ENCODE measurements at regions not wholly inside any gene's neighbourhood (a gene's known extent, or its start where the extent isn't known, plus 50 kb on each side); places are given as distances from the start of the nearest gene placed in this dataset.

GRCh38 chr18:10240973-10241372 lies 213.5 kb upstream of the APCDD1 start:
- no peaks in the 10 kb centered on the region for H3K4me1 Mint-ChIP-seq (ENCODE audit: insufficient read depth, unreplicated experiment)
- H3K9me3 Mint-ChIP-seq (ENCODE audit: unreplicated experiment) = no peaks in the 10 kb centered on the region
- no peak overlapping the region for H3K27ac Mint-ChIP-seq (ENCODE audit: low read depth, unreplicated experiment)
- ChIA-PET CTCF (no interaction called here), POLR2A (interaction anchor here (0.6 kb wide), 1 partner anchor 990 kb away, joined by 5 read pairs; no protein-coding TSS in a partner anchor)
- no peak for DNase-seq (ENCODE audit: unreplicated experiment)
- H3K27me3 Mint-ChIP-seq (ENCODE audit: insufficient read depth, unreplicated experiment) = no peaks in the 10 kb centered on the region
- H3K36me3 Mint-ChIP-seq (ENCODE audit: insufficient read depth, unreplicated experiment) = no peaks in the 10 kb centered on the region
- no TSS peak for BruUV-seq (replicated peaks)
- no peak overlapping the region for H3K4me3 Mint-ChIP-seq (ENCODE audit: unreplicated experiment)
- no peak for TF ChIP-seq CTCF (IDR thresholded peaks at IDR 0.05; ENCODE audit: unreplicated experiment)
- intact Hi-C loops (cut with micrococcal nuclease) = no loop called here

- no peak for TF ChIP-seq CTCF (IDR thresholded peaks at IDR 0.05; ENCODE audit: unreplicated experiment)
- Mint-ChIP-seq H3K27ac (ENCODE audit: low read depth, unreplicated experiment) (no peak overlapping the region), H3K9me3 (ENCODE audit: unreplicated experiment) (no peaks in the 10 kb centered on the region), H3K36me3 (ENCODE audit: insufficient read depth, unreplicated experiment) (no peaks in the 10 kb centered on the region), H3K4me1 (ENCODE audit: insufficient read depth, unreplicated experiment) (no peaks in the 10 kb centered on the region), H3K4me3 (ENCODE audit: unreplicated experiment) (no peak overlapping the region), H3K27me3 (ENCODE audit: insufficient read depth, unreplicated experiment) (no peaks in the 10 kb centered on the region)
- ChIA-PET POLR2A (interaction anchor here (0.6 to 0.8 kb wide), 3 partner anchors 28 to 990 kb away, joined by 3 to 5 read pairs (median 3); no protein-coding TSS in a partner anchor), CTCF (interaction anchor here (0.5 kb wide), 1 partner anchor 15 kb away, joined by 3 read pairs; no protein-coding TSS in a partner anchor)
- BruUV-seq (replicated peaks) = no TSS peak
- DNase-seq (ENCODE audit: unreplicated experiment) = no peak
- intact Hi-C loops (cut with micrococcal nuclease) = no loop called here
Measured at GRCh38 chr18:10241579-10241978, 212.9 kb upstream of the APCDD1 start.

- H3K9me3 Mint-ChIP-seq (ENCODE audit: unreplicated experiment) = no peaks in the 10 kb centered on the region
- no peak overlapping the region for H3K4me3 Mint-ChIP-seq (ENCODE audit: unreplicated experiment)
- intact Hi-C loops (cut with micrococcal nuclease) = no loop called here
- no peaks in the 10 kb centered on the region for H3K4me1 Mint-ChIP-seq (ENCODE audit: insufficient read depth, unreplicated experiment)
- CTCF ChIA-PET = interaction anchor here (0.6 kb wide), 1 partner anchor 811 kb away, joined by 3 read pairs; no protein-coding TSS in a partner anchor
- H3K36me3 Mint-ChIP-seq (ENCODE audit: insufficient read depth, unreplicated experiment) = no peaks in the 10 kb centered on the region
- no TSS peak for BruUV-seq (replicated peaks)
- no peak for TF ChIP-seq CTCF (IDR thresholded peaks at IDR 0.05; ENCODE audit: unreplicated experiment)
- DNase-seq (ENCODE audit: unreplicated experiment) = no peak
- H3K27me3 Mint-ChIP-seq (ENCODE audit: insufficient read depth, unreplicated experiment) = no peaks in the 10 kb centered on the region
- no peak overlapping the region for H3K27ac Mint-ChIP-seq (ENCODE audit: low read depth, unreplicated experiment)
- POLR2A ChIA-PET = no interaction called here
Measured at GRCh38 chr18:10242936-10243680, 211.3 kb upstream of the APCDD1 start.

- DNase-seq (ENCODE audit: unreplicated experiment) = no peak
- BruUV-seq (replicated peaks) = no TSS peak
- H3K27me3 Mint-ChIP-seq (ENCODE audit: insufficient read depth, unreplicated experiment) = no peaks in the 10 kb centered on the region
- no peaks in the 10 kb centered on the region for H3K9me3 Mint-ChIP-seq (ENCODE audit: unreplicated experiment)
- H3K4me1 Mint-ChIP-seq (ENCODE audit: insufficient read depth, unreplicated experiment) = no peaks in the 10 kb centered on the region
- no peak overlapping the region for H3K4me3 Mint-ChIP-seq (ENCODE audit: unreplicated experiment)
- POLR2A ChIA-PET = interaction anchor here (1.1 kb wide), 1 partner anchor 25 kb away, joined by 3 read pairs; no protein-coding TSS in a partner anchor
- CTCF ChIA-PET = interaction anchor here (0.6 kb wide), 1 partner anchor 1011 kb away, joined by 3 read pairs; no protein-coding TSS in a partner anchor
- no peak overlapping the region for H3K27ac Mint-ChIP-seq (ENCODE audit: low read depth, unreplicated experiment)
- H3K36me3 Mint-ChIP-seq (ENCODE audit: insufficient read depth, unreplicated experiment) = no peaks in the 10 kb centered on the region
- no peak for TF ChIP-seq CTCF (IDR thresholded peaks at IDR 0.05; ENCODE audit: unreplicated experiment)
- intact Hi-C loops (cut with micrococcal nuclease) = no loop called here
Measured at GRCh38 chr18:10244341-10244740, 210.1 kb upstream of the APCDD1 start.
